ENCODE measurements at regions not wholly inside any gene's neighbourhood (a gene's known extent, or its start where the extent isn't known, plus 50 kb on each side); places are given as distances from the start of the nearest gene placed in this dataset.
"Not testable (repeated sequence)": the region's sequence is repeated elsewhere in the genome, so short reads cannot be mapped to it uniquely, and the experiment has no call there.

GRCh38 chr12:118537481-118537917, 161.1 kb downstream of the SUDS3 start:
- no peak for DNase-seq

GRCh38 chr12:118541071-118541470, 164.7 kb downstream of the SUDS3 start:
- DNase-seq = no peak

- no peak for DNase-seq
Observed at GRCh38 chr12:118541934-118542333, 165.6 kb downstream of the SUDS3 start.

GRCh38 chr12:118543651-118544050, 167.3 kb downstream of the SUDS3 start:
- no peak for DNase-seq

GRCh38 chr12:118544569-118544968, 168.2 kb downstream of the SUDS3 start:
- DNase-seq = no peak

GRCh38 chr12:118547606-118548005, 171.3 kb downstream of the SUDS3 start:
- DNase-seq = not testable (repeated sequence)

- DNase-seq = no peak
Observed at GRCh38 chr12:118548887-118549509, 172.6 kb downstream of the SUDS3 start.

- DNase-seq = no peak
Observed at GRCh38 chr12:118549510-118549980, 173.2 kb downstream of the SUDS3 start.

- DNase-seq = no peak
Observed at GRCh38 chr12:118553856-118554504, 177.6 kb downstream of the SUDS3 start.

GRCh38 chr12:118558941-118559340, 182.6 kb downstream of the SUDS3 start:
- no peak for DNase-seq

- no peak for DNase-seq
Observed at GRCh38 chr12:118560733-118561132, 184.4 kb downstream of the SUDS3 start.

GRCh38 chr12:118571730-118572129, 195.4 kb downstream of the SUDS3 start:
- DNase-seq = no peak

- no peak for DNase-seq
Observed at GRCh38 chr12:118574288-118574687, 197.9 kb downstream of the SUDS3 start.

- DNase-seq = no peak
Observed at GRCh38 chr12:118575730-118576129, 199.4 kb downstream of the SUDS3 start.

GRCh38 chr12:118581371-118581770, 205.0 kb downstream of the SUDS3 start:
- DNase-seq = no peak

- DNase-seq = no peak
Observed at GRCh38 chr12:118582863-118583262, 206.5 kb downstream of the SUDS3 start.

GRCh38 chr12:118586433-118586832, 210.1 kb downstream of the SUDS3 start:
- DNase-seq = no peak

- no peak for DNase-seq
Observed at GRCh38 chr12:118589162-118589561, 212.8 kb downstream of the SUDS3 start.

GRCh38 chr12:118590406-118591150, 214.2 kb downstream of the SUDS3 start:
- DNase-seq = no peak

GRCh38 chr12:118603610-118604361, 227.4 kb downstream of the SUDS3 start:
- no peak for DNase-seq

- DNase-seq = no peak
Observed at GRCh38 chr12:118606690-118607089, 230.3 kb downstream of the SUDS3 start.

GRCh38 chr12:118607831-118608230, 231.5 kb downstream of the SUDS3 start:
- DNase-seq = no peak

- DNase-seq = no peak
Observed at GRCh38 chr12:118608770-118609344, 232.5 kb downstream of the SUDS3 start.

Data from cerebellar nuclear complex (tissue), 1 donor.